GM12878 (cell line): ENCODE measurements at regions not wholly inside any gene's neighbourhood (a gene's known extent, or its start where the extent isn't known, plus 50 kb on each side); places are given as distances from the start of the nearest gene placed in this dataset.

Experiments
- ATAC-seq: fragments of 200-7000 bp; cut with Tn5 transposase; 3 replicates; pipeline ENCODE4 v1.9.1; 2020; ENCODE audit warnings: mild to moderate bottlenecking, moderate library complexity
- BruUV-seq: library from RNA; stranded (reverse); fragments of 400-500 nt; replicated peaks from 2 replicates; lab custom pipeline; 2021; lab: Mats Ljungman, UMichigan
- CTCF ChIA-PET: fragments of 300-600 bp; sonication (Branson Sonifier 250); formaldehyde crosslinking; extraction: SDS; loops from one replicate; lab custom pipeline; 2021; ENCODE audit warnings: inconsistent platforms; lab: Yijun Ruan, JAX
- POLR2A ChIA-PET: fragments of 350-600 bp; formaldehyde crosslinking; extraction: SDS; loops from one replicate; lab custom pipeline; 2021; ENCODE audit warnings: inconsistent platforms; lab: Charles Lee
- RAD21 ChIA-PET: fragments of 300-600 bp; sonication (Branson Sonifier 250); formaldehyde crosslinking; loops from one replicate; lab custom pipeline; 2023; ENCODE audit warnings: antibody characterized with exemption; ENCODE audit not compliant: unreplicated experiment; lab: Charles Lee
- SMC1A ChIA-PET: fragments of 300-600 bp; sonication (Branson Sonifier 250); formaldehyde crosslinking; loops from one replicate; lab custom pipeline; 2023; ENCODE audit not compliant: unreplicated experiment, uncharacterized antibody; lab: Charles Lee
- DNase-seq: peaks from one replicate; pipeline ENCODE4 v3.0.0-alpha.2; 2011; ENCODE audit warnings: low read depth, low spot score
- FAIRE-seq: peaks from 3 replicates; lab custom pipeline; 2011; peaks lifted over from hg19 to GRCh38; lab: Jason Lieb, UNC
- H2AFZ ChIP-seq: 2 replicates; pipeline ENCODE4 v1.6.0; 2011; ENCODE audit warnings: low read depth, low read length, control low read depth; ENCODE audit not compliant: control insufficient read depth
- H3K27ac ChIP-seq: 2 replicates; pipeline ENCODE4 v1.5.1; 2011; ENCODE audit warnings: control low read depth; ENCODE audit not compliant: control insufficient read depth, insufficient read depth
- H3K27me3 ChIP-seq, 2 experiments: replicated peaks in 1 of 2; 2 replicates each; pipeline versions ENCODE4 v1.6.0 to v1.6.1; 2011; ENCODE audit warnings: low read length in 1 of 2; ENCODE audit not compliant: control insufficient read depth in 2 of 2, insufficient read depth in 2 of 2
- H3K36me3 ChIP-seq, 2 experiments: 2 replicates each; pipeline ENCODE4 v1.5.1; 2011; ENCODE audit warnings: low read length in 1 of 2; ENCODE audit not compliant: control insufficient read depth in 2 of 2, insufficient read depth in 2 of 2
- H3K4me1 ChIP-seq: 2 replicates; pipeline ENCODE4 v1.6.1; 2011; ENCODE audit warnings: mild to moderate bottlenecking, low read length, moderate library complexity, mixed read lengths; ENCODE audit not compliant: control insufficient read depth, insufficient read depth
- H3K4me2 ChIP-seq: 2 replicates; pipeline ENCODE4 v1.6.0; 2011; ENCODE audit warnings: control low read depth; ENCODE audit not compliant: control insufficient read depth, insufficient read depth
- H3K4me3 ChIP-seq: fragments of 200-600 bp; sonication (generic); 2 replicates; pipeline ENCODE4 v1.5.1; 2016
- H3K79me2 ChIP-seq: 2 replicates; pipeline ENCODE4 v1.6.0; 2011; ENCODE audit warnings: low read length; ENCODE audit not compliant: control insufficient read depth, insufficient read depth
- H3K9ac ChIP-seq: 2 replicates; pipeline ENCODE4 v1.8.0; 2011; ENCODE audit warnings: low read length, control low read depth, mixed read lengths; ENCODE audit not compliant: control insufficient read depth, insufficient read depth
- H3K9me3 ChIP-seq: replicated peaks from 3 replicates; pipeline ENCODE4 v1.5.1; 2011; ENCODE audit warnings: mild to moderate bottlenecking, low read length; ENCODE audit not compliant: control insufficient read depth, insufficient read depth
- H4K20me1 ChIP-seq: 2 replicates; pipeline ENCODE4 v1.6.0; 2011; ENCODE audit not compliant: control insufficient read depth, insufficient read depth
- NFYB ChIP-seq: IDR thresholded peaks from 2 replicates; pipeline ENCODE4 v1.6.1; 2011; ENCODE audit warnings: low read depth, mild to moderate bottlenecking, low read length, improper control_type of control experiment, moderate library complexity; ENCODE audit not compliant: insufficient read depth
- RELB ChIP-seq: fragments of 450-650 bp; IDR thresholded peaks from 2 replicates; pipeline ENCODE4 v1.6.1; 2017; ENCODE audit warnings: low read depth, mild to moderate bottlenecking, moderate library complexity
- SKIL ChIP-seq: fragments of 450-650 bp; IDR thresholded peaks from 2 replicates; pipeline ENCODE4 v1.6.1; 2017; ENCODE audit warnings: mild to moderate bottlenecking, low read depth, inconsistent platforms; ENCODE audit not compliant: poor library complexity, severe bottlenecking
- SUZ12 ChIP-seq: fragments of 200-600 bp; sonication (generic); IDR thresholded peaks from one replicate; pipeline ENCODE4 v1.6.1; 2018; ENCODE audit warnings: antibody characterized with exemption, mild to moderate bottlenecking; ENCODE audit not compliant: unreplicated experiment
- ZBTB11 ChIP-seq: fragments of 450-650 bp; formaldehyde crosslinking; IDR thresholded peaks from 2 replicates; pipeline ENCODE4 v1.5.0; 2022; ENCODE audit warnings: mild to moderate bottlenecking, missing genetic modification characterization
- ZBTB40 ChIP-seq: fragments of 450-650 bp; IDR thresholded peaks from 2 replicates; pipeline ENCODE4 v1.6.1; 2016; ENCODE audit warnings: mild to moderate bottlenecking, moderate library complexity, borderline replicate concordance
- WGBS: methylation state at CpG from one replicate; pipeline ENCODE4 v1.1.6; 2016; ENCODE audit warnings: low lambda C conversion rate; ENCODE audit not compliant: insufficient replicate concordance, insufficient coverage; ENCODE audit errors: missing lambda C conversion rate; 5-methylcytosine and 5-hydroxymethylcytosine counted together
- in situ Hi-C: fragments of 300-500 bp; cut with MboI; formaldehyde crosslinking; loops from 9 replicates; pipeline ENCODE4 v1.14.3; 2018; ENCODE audit warnings: mixed read lengths
- intact Hi-C: fragments of 100-400 bp; cut with micrococcal nuclease; formaldehyde crosslinking; loops from one replicate; pipeline ENCODE4 v1.14.2; 2022; ENCODE audit not compliant: unreplicated experiment

GRCh38 chr20:22315073-22315472 is 269.3 kb downstream of the FOXA2 start (continued):
- TF ChIP-seq SKIL: no peak

- Histone ChIP-seq H3K79me2 (no peaks in the 10 kb centered on the region), H3K4me3 (no peak overlapping the region), H3K9ac (no peak overlapping the region), H3K9me3 (no peaks in the 10 kb centered on the region), H3K27me3 (no peaks in the 10 kb centered on the region), H3K4me2 (no peak overlapping the region), H2AFZ (no peak overlapping the region), H3K27ac (no peak overlapping the region), H3K36me3 (no peaks in the 10 kb centered on the region), H4K20me1 (no peaks in the 10 kb centered on the region), H3K4me1 (no peaks in the 10 kb centered on the region)
- intact Hi-C loops (loop anchor here (2.0 to 10.0 kb wide), 4 partner anchors 58 to 594 kb away; no protein-coding TSS in a partner anchor), in situ Hi-C loops (loop anchor here (5.0 to 10.0 kb wide), 2 partner anchors 506 to 588 kb away; no protein-coding TSS in a partner anchor)
- WGBS: 2% methylated on average over 6 of the region's 6 CpGs
- ChIA-PET SMC1A (interaction anchor here (0.6 to 1.6 kb wide), 2 partner anchors 229 to 593 kb away, joined by 3 to 5 read pairs; no protein-coding TSS in a partner anchor), CTCF (interaction anchor here (0.7 to 2.4 kb wide), 7 partner anchors 9 to 595 kb away, joined by 3 to 7 read pairs (median 4); no protein-coding TSS in a partner anchor), RAD21 (interaction anchor here (0.7 to 1.2 kb wide), 2 partner anchors 121 to 593 kb away, joined by 3 read pairs; no protein-coding TSS in a partner anchor), POLR2A (no interaction called here)
- peak; percentile 50; the same call in 2 of the 3 replicates for ATAC-seq
- no TSS peak for BruUV-seq
- peak; percentile 85 for FAIRE-seq
- DNase-seq: no peak
- peak; percentile 75 for TF ChIP-seq RELB
- no peak for TF ChIP-seq NFYB
- no peak for TF ChIP-seq SUZ12
- no peak for TF ChIP-seq ZBTB11
- TF ChIP-seq ZBTB40: no peak
Measured at GRCh38 chr20:22312744-22313346, 271.5 kb downstream of the FOXA2 start.
